GM21423 (cell line): ENCODE measurements at regions not wholly inside any gene's neighbourhood (a gene's known extent, or its start where the extent isn't known, plus 50 kb on each side); places are given as distances from the start of the nearest gene placed in this dataset.
"Not testable (repeated sequence)": the region's sequence is repeated elsewhere in the genome, so short reads cannot be mapped to it uniquely, and the experiment has no call there.

ENCODE experiments used
- ATAC-seq: cut with Tn5 transposase; IDR thresholded peaks from one replicate; pipeline ENCODE4 v1.9.1; 2021; ENCODE audit warnings: mild to moderate bottlenecking, moderate library complexity; ENCODE audit not compliant: unreplicated experiment

DNA sequence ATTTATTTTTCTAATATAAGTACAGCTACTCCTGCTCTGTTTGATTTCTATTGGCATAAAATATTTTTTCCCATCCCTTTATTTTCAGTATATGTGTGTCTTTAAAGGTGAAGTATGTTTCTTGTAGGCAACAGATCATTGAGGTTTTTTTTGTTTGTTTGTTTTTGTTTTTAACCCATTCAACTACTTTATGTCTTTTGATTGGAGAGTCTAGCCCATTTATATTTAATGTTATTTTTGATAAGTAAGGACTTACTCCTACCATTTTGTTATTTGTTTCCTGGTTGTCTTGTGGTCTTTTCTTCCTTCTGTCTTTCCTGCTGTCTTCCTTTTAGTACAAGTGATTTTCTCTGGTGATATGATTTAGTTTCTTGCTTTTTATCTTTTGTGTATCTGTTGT lies 285.1 kb upstream of the PROX1 start:
- no peak for ATAC-seq

DNA sequence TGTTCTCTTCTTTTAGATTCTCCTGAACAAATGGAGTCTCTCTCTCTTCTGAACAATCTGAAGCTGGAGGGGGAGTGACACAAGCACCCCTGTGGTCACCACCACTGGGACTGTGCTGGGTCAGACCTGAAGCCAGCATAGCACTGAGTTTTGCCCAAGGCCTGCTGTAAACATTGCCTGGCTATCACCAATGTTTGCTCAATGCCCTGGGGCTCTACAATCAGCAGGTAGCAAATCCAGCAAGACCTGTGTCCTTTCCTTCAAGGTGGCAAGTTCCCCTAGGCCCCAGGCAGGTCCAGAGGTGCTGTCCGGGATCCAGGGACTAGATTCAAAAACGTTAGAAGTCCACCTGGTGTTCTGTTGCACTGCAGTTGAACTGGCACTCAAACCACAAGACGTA lies 282.8 kb upstream of the PROX1 start:
- ATAC-seq = no peak

DNA sequence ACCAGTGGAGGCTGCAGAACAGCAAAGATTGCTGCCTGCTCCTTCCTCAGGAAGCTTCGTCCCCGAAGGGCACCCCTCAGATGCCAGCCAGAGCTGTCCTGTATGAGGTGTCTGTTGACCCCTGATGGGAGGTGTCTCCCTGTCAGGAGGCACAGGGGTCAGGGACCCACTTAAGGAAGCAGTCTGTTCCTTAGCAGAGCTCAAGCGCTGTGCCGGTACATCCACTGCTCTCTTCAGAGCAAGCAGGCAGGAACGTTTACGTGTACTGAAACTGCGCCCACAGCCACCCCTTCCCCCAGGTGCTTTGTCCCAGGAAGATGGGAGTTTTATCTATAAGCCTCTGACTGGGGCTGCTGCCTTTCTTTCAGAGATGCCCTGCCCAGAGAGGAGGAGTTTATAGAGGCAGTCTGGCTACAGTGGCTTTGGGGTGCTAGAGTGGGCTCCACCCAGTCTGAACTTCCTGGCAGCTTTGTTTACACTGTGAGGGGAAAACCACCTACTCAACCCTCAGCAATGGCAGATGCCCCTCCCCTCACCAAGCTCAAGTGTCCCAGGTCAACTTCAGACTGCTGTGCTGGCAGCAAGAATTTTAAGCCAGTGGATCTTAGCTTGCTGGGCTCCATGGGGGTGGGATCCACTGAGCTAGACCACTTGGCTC lies 275.8 kb upstream of the PROX1 start:
- ATAC-seq = not testable (repeated sequence)

DNA sequence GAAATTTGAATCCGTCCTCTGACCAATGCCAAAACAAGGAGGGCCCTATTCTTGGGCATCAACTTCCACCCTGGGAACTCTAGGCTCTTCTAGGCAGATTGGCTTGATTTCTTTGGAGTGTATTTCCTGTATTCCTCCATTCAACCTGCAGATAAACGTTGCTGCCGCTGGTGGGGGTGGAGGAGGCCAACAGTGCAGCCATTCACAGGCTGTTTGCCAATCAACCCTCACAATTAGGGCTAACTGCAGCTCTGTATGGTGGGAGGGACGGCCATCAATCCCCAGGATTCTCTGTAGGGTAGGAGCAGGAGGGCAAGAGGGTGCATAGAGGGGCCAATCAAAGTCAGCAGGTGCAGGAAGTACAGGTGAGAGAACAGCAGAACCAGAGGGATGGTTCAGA lies 273.1 kb upstream of the PROX1 start:
- ATAC-seq = no peak

DNA sequence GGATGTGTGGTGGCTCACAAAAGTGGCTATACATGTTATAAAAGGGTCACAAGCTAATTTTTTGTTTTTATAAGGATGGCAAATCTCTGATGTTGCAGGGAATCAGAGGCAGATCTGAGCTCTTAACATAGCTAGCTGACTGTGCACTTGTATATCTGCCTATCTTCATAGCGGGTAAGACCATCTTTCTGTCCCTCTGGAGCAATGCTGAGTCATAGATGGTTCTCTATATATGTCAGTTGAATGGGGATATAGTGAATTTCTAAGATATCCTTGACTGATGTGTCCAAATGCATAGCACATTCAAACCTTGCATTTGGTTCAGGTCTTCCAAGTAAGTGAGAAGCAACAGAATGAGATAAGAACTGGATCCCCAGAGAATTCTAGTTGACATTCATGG lies 272.6 kb upstream of the PROX1 start:
- ATAC-seq = no peak

DNA sequence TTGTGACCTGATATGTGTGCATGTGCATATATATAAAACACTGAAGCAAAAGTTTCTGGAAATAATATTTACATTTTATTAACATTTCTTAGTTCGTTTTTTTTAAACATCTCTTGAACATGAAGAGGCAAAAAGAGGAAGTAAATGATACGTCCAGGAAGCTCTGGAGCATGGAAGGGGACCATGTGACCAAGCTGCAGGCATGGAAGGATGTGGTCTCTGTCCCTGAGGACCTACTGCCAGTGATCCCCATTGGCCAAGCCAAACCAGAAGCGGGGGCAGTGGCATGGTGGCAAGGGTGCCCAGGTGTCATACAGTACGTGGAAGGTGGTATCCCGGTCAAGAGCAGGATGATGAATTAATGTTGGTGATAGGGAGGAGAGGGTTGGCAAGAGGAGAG lies 268.3 kb upstream of the PROX1 start:
- ATAC-seq = no peak

DNA sequence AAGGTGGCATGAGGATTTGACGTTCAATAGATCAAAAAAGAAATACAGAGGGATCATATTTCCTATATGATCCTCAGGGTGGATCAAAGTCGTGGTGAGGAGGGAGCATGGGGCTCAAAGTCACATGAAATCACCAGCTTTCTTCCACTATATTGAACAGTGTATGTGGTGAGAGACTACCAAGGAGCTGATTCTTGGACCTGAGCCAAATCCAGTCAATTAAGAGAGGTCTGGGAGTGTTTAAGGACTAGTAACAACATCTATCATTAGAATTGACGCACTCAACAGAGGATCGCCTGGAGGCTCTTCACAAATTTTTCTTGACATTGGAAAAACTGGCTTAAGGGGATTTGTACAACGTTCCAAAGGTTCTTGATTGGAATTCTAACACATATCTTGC lies 267.7 kb upstream of the PROX1 start:
- ATAC-seq = no peak

DNA sequence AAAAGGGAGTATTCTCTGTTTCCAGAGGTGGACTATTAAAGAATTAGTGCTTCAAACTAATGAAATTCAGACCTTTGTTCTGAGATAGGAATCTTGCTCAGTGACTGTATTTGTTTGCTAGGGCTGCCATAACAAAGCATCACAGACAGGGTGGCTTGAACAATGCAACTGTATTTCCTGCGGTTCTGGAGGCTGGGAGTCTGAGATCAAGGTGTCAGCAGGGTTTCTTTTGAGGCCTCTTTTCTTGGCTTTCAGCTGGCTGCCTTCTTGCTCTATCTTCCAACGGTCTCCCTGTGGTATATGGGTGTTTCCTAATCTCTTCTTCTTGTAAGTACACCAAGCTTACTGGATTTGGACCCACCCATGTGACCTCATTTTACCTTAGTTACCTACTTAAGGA lies 264.6 kb upstream of the PROX1 start:
- no peak for ATAC-seq

DNA sequence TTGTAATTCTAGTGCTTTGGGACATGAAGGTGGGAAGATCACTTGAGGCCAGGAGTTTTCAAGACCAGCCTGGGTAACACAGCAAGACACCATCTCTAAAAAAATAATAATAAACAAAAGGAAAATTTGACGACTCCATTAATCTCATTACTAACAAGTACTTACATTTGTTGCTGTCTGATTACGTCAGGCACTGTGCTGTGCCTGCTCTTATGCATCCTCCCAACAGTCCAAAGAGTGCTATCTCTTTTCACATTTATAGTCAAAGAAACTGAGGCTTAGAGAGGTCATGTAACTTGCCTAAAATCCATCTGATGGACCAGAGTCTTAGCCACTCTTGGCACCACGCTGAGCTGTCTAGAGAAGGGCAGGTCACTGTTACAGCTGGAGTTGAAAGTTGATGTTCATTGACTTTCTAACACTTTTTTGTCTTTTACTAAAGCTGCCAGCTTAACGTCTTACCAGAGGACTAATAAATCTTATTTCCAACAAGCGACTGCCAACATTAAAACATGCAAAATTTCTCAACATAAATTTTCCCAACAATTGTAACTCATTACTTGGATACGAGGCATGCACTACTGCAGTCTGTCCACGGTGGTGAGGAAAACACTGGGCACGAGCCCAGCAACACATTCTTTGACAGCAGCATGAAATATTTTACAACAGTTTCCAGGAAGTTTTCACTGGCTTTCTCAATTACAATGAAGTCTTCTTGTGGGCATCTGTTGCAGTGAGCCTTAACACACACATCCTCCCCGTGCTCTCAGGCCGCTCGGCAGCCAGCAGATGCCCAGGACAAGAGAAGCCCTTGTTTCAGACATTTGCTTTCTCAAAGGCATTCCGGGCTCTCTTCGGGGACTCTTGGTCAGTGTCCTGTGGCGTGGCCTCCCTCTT lies 262.9 kb upstream of the PROX1 start:
- ATAC-seq = no peak

DNA sequence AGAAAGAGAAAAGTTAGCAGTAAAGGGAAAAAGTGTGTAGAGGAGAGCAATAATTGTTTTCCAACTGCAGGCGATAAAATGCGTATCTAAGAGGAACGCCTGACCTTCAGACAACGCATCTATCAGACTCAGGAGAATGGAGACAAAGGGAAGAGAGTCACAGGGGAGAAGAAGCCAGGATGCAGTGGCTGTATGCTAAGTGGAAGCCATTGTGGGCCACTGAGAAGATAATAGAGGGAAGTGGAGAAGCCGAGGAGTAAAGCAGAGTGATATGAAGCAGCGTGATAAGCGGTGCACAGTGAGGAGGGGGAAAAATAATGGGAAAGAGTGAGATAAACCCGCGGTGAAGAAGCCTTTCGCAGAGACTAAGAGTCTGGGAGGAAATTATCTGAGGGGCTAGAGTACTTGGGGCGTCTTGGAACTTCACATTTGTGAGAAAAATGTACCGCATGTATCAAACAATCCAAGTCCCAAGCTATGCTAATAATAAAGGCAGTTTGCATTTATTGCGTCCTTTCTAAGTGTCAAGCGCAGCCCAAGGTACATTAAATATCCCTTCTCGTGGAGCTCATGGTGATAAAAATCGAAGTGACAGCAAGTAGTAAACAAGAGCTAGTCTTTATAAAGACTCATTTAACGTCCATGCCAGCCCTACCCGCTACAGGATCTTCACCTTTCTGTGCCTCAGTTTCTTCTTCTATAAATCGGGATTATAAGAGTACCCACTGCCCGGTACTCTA lies 259.8 kb upstream of the PROX1 start:
- ATAC-seq = no peak

GRCh38 chr1:213728593-213729536 lies 258.9 kb upstream of the PROX1 start:
- no peak for ATAC-seq

- no peak for ATAC-seq
These were observed 254.1 kb upstream of the PROX1 start for GRCh38 chr1:213733705-213734104.

GRCh38 chr1:213737398-213738035 lies 250.3 kb upstream of the PROX1 start:
- no peak for ATAC-seq

DNA sequence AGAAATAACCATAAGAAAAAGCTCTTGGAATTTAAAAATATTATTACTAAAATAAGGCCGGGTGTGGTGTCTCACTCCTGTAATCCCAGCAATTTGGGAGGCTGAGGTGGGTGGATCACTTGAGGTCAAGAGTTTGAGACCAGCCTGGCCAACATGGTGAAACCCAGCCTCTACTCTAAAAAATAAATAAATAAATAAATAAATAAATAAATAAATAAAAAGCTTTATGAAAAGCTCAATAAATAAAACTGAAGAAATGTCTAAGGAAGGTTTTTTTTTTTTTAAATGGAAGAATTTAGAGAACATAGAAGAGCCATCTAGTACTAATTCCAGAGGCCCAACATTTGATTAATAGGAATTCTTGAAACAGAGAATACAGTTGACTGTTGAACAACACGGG lies 249.1 kb upstream of the PROX1 start:
- no peak for ATAC-seq

DNA sequence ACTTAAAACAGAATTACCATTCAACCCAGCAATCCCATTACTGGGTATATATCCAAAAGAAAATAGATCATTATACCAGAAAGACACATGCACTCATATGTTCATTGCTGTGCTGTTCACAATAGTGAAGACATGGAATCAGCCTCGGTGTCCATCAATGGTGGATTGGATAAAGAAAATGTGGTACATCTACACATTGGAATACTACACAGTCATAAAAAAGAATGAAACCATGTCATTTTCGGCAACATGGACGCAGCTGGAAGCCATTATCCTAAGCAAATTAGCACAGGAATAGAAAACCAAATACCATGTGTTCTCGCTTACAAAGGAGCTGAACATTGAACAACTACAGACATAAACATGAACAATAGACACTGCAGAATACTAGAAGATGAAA lies 244.8 kb upstream of the PROX1 start:
- no peak for ATAC-seq

- no peak for ATAC-seq
These were observed 243.0 kb upstream of the PROX1 start for GRCh38 chr1:213744780-213745179.

GRCh38 chr1:213745451-213745850 lies 242.3 kb upstream of the PROX1 start:
- no peak for ATAC-seq

GRCh38 chr1:213749558-213749957 lies 238.2 kb upstream of the PROX1 start:
- ATAC-seq = no peak

DNA sequence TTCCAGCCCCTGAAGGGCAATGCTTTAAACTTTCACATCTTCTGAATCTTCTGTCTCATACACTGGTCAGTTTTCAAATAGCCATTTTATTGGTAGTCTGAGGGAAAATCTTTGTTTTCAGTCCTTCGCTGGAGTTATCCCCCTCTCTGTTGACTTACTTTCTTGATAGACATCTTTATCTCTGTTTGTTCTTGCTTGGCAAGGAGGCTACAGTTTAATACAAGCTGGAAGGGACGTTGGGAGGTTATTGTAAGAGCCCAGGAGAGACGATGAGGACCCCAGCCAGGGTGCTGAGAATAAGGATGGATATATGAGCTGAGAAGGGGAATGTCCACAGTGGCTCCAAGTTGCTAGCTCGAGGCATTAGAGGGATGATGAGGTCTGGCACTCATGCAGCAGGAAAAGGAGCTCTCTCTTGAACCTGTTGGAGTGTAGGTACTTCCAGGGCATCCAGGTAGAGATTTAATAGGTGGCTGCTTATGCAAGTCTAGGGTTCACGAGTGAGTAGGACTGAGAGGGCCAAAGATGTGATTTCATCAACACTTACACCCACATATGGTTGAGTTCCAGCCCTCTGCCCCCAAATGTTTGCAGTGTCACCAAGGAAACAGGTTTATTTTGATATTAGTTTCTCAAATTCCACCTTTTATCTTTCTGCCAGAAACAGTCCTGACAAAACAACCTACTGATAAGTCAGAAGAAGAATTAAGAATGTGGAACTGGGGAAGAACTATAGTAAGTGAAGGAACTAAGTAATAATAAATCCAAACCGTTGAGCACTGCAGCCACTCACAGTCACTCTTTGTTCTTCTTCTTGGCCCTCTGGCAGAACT lies 237.3 kb upstream of the PROX1 start:
- ATAC-seq = no peak
